Activated CD4-positive, CD25-positive, alpha-beta regulatory T cell treated with anti-CD3 and anti-CD28 coated beads, Interleukin-2, amount 50 U/mL, for 72 hours (primary cell): ENCODE measurements at regions not wholly inside any gene's neighbourhood (a gene's known extent, or its start where the extent isn't known, plus 50 kb on each side); places are given as distances from the start of the nearest gene placed in this dataset.

ENCODE experiments used
- DNase-seq: peaks from one replicate; pipeline ENCODE4 v3.0.0; 2021

GRCh38 chr14:22449600-22449905 lies 139.5 kb downstream of the DAD1 start:
- no peak for DNase-seq

GRCh38 chr14:22448905-22449599 lies 140.0 kb downstream of the DAD1 start:
- DNase-seq = no peak

GRCh38 chr14:22448035-22448904 lies 140.8 kb downstream of the DAD1 start:
- DNase-seq = no peak

- no peak for DNase-seq
These were observed 150.3 kb downstream of the DAD1 start for GRCh38 chr14:22438742-22439141.

GRCh38 chr14:22434901-22435550 lies 154.0 kb downstream of the DAD1 start:
- no peak for DNase-seq

- DNase-seq = no peak
These were observed 155.0 kb downstream of the DAD1 start for GRCh38 chr14:22434030-22434429.

GRCh38 chr14:22433069-22433468 lies 156.0 kb downstream of the DAD1 start:
- no peak for DNase-seq

GRCh38 chr14:22432348-22432976 lies 156.6 kb downstream of the DAD1 start:
- no peak for DNase-seq

- no peak for DNase-seq
These were observed 159.3 kb downstream of the DAD1 start for GRCh38 chr14:22429546-22430294.

GRCh38 chr14:22428700-22429291 lies 160.2 kb downstream of the DAD1 start:
- DNase-seq = no peak

- no peak for DNase-seq
These were observed 161.2 kb downstream of the DAD1 start for GRCh38 chr14:22427771-22428231.

GRCh38 chr14:22426711-22427110 lies 162.3 kb downstream of the DAD1 start:
- DNase-seq = no peak

GRCh38 chr14:22423958-22424357 lies 165.1 kb downstream of the DAD1 start:
- no peak for DNase-seq

- no peak for DNase-seq
These were observed 166.8 kb downstream of the DAD1 start for GRCh38 chr14:22422238-22422637.

GRCh38 chr14:22420598-22421186 lies 168.3 kb downstream of the DAD1 start:
- no peak for DNase-seq

GRCh38 chr14:22419620-22420019 lies 169.4 kb downstream of the DAD1 start:
- no peak for DNase-seq

- DNase-seq = no peak
These were observed 170.4 kb downstream of the DAD1 start for GRCh38 chr14:22418631-22419030.

- no peak for DNase-seq
These were observed 171.1 kb downstream of the DAD1 start for GRCh38 chr14:22417914-22418313.

GRCh38 chr14:22416193-22416592 lies 172.8 kb downstream of the DAD1 start:
- no peak for DNase-seq

- DNase-seq = no peak
These were observed 173.4 kb downstream of the DAD1 start for GRCh38 chr14:22415605-22415959.

- no peak for DNase-seq
These were observed 174.0 kb downstream of the DAD1 start for GRCh38 chr14:22414876-22415604.
